SH-SY5Y (cell line): ENCODE measurements at regions not wholly inside any gene's neighbourhood (a gene's known extent, or its start where the extent isn't known, plus 50 kb on each side); places are given as distances from the start of the nearest gene placed in this dataset.

ENCODE experiments used
- GATA2 ChIP-seq: IDR thresholded peaks from 2 replicates; pipeline ENCODE4 v1.6.1; 2011; ENCODE audit warnings: mild to moderate bottlenecking, low read depth, low read length
- GATA3 ChIP-seq: IDR thresholded peaks from 2 replicates; pipeline ENCODE4 v1.6.1; 2011; ENCODE audit warnings: low read depth, mild to moderate bottlenecking, low read length, moderate library complexity

- TF ChIP-seq GATA2 (no peak), GATA3 (no peak)
These were observed 66.3 kb upstream of the EDEM3 start for GRCh38 chr1:184820956-184821355.

DNA sequence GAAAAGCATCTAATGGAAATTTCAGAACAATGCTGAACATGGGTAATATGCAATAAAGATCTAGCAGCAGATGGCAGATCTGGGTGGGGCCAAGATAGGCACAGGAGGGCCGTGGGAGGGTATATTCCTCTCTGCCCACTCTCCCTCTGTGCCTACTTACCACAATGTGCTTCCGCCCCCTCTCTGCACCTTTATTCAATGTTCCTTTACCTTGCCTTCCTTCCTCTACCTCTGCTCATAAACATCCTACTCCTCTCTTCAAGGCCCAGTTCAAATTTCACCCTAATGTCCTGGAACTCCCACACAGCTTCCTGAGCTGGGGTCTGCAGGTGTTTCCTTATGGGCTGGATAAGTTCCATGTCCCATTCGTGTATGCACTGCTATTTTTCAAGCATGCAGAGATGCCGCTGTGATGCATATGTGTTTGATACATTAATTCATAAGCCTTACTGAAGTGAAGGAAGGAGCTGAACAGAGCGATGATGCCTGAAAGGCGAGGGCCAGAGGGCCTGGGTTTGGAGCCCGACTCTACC is 65.6 kb upstream of the EDEM3 start:
- TF ChIP-seq GATA3 = no peak
- TF ChIP-seq GATA2 = no peak

- TF ChIP-seq GATA3 = no peak
- no peak for TF ChIP-seq GATA2
These were observed 64.0 kb upstream of the EDEM3 start for GRCh38 chr1:184818646-184819045.

GRCh38 chr1:184813528-184814089 is 59.0 kb upstream of the EDEM3 start:
- TF ChIP-seq GATA2 = no peak
- no peak for TF ChIP-seq GATA3

DNA sequence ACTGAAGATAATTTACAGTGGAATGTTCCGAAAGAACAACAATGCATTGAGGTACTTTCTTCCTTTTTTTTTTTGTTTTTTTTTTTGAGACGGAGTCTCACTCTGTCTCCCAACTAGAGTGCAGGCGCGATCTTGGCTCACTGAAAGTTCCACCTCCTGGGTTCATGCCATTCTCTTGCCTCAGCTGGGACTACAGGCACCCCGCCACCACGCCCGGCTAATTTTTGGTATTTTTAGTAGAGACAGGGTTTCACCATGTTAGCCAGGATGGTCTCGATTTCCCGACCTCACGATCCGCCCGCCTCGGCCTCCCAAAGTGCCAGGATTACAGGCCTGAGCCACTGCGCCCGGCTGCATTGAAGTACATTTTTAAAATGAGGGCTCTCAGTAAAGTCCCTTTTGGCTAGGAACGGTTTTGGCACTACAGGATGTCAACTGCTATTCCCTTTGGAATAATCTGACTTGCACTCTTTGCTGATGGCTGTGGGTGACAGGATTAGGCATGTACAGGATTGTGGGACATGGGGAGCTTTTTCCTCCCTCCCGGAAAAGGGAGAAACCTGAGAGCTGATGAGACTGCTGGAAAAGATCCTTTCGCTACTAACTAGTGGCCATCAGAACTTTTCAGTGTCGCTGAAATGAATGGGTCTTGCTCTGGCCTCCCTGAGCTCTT is 56.9 kb upstream of the EDEM3 start:
- no peak for TF ChIP-seq GATA2
- TF ChIP-seq GATA3 = no peak

DNA sequence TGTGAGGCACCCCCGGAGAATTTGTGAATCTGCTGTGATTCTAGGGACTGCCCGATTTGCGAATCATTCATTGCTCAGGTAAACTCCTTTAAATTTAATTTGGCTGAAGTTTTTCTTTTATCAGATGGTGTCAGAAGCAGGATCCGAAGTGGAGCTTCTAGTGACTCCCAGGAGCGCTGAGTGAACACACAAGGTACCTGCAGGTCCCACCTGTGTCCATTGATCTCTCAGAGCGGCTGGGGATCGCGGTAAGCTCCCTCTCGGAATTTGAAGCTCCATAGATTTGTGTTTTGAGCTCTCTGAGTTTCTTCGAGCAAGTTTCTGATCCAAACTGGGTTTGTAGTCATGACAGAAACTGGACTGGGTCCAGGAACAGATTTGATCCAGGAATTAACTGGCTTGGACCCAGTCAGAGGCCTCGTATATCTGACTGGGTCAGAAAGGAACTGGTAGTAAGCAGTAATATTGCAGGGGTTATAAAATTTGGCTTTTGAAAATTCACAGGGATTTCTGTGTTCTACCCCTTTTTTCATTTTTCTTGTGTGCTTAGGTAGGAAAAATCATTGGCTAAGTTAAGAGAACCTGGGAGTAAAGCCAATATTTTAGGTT is 56.2 kb upstream of the EDEM3 start:
- TF ChIP-seq GATA2 = no peak
- no peak for TF ChIP-seq GATA3

- TF ChIP-seq GATA2 = no peak
These were observed 51.7 kb upstream of the EDEM3 start for GRCh38 chr1:184806296-184806721.

DNA sequence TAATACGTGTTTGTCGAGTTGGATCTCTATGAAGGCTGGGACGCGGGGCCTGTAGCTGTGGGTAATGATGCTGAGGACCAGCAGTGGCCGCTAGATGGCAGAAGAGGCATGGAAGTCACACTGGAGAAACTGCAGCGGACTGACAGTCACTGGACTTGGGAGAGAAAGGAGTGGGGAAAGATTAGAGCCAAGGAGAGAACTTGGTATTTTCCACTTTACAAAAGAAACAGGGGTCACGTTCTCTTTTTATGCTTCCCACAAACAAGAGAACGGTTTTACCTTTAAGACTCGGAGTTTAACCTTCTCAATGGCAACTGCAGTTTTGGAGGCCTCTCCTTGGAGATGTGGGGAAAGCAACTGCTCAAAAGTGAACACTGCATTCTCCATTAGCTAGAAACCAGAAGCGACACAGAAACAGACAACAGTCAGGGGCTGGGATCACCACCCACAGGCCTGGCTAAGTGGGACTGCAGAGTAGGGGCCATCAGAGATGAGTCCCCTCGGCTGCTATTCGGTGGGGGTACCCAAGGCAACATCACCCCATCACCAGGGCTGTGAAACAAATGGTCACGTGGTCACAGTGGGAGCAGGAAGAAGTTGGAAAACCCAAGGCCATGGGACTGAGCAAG is 51.1 kb upstream of the EDEM3 start:
- TF ChIP-seq GATA2 (no peak), GATA3 (no peak)
